ENCODE measurements at regions not wholly inside any gene's neighbourhood (a gene's known extent, or its start where the extent isn't known, plus 50 kb on each side); places are given as distances from the start of the nearest gene placed in this dataset.

DNA sequence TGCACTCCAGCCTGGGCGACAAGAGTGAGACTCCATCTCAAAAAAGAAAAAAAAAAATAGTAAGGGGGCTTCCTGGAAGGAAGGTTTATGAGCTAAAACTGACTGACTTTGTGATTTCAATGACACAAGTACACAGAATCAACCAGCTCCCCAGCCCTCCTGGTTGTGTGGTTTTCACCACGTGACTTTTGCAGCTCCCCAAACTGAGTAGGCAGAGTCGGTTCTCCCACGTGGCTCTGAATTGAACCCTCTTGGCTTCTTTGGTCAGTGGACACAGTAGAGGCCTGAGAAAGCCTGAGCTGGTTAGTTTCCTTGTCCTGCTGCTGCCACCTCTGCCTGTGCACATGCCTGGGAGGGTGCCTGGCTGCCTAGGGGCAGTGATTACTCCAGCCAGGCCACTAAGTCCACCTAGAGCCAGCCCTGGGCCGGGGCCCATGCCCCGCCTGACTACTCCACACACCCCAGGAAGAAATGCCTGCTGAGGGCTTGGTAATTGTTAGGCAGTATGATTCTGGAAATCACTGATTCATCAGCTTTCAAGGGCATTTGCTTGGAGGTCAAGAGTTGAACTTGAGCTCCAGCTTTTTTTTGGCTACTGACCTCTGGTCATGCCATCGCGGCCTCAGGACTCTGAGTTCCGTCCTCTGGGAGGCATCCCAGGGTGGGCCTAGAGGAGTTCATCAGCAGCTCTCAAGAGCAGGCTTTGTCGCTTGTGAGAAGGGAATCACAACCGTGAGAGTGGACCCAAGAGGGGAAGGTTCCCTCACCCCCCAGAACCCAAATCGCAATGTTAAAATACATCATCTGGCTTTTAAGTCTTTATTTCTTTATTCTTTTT is 431.9 kb upstream of the HS6ST1 start:
- DNase-seq (ENCODE audit: low read depth in 2 of 2): no peak

DNA sequence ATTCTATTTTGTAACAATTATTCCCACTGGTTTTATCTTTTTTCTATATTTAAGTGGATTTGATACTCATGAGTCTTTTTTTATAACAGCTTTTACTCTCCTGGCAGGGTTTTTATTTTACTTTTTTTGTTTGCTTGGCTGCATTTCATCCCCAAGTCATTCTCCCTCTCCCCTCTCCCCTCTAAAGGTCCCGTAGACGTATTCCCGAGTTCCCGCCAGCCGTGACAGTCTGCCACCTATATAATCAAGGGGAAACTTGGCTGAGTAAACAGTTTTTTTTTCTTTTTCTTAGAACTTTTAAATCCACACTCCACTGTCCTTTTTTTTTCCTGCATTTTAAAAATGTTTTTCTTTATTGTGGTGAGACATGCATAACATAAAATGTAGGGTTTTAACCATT is 433.1 kb upstream of the HS6ST1 start:
- DNase-seq (ENCODE audit: low read depth in 2 of 2): no peak

DNA sequence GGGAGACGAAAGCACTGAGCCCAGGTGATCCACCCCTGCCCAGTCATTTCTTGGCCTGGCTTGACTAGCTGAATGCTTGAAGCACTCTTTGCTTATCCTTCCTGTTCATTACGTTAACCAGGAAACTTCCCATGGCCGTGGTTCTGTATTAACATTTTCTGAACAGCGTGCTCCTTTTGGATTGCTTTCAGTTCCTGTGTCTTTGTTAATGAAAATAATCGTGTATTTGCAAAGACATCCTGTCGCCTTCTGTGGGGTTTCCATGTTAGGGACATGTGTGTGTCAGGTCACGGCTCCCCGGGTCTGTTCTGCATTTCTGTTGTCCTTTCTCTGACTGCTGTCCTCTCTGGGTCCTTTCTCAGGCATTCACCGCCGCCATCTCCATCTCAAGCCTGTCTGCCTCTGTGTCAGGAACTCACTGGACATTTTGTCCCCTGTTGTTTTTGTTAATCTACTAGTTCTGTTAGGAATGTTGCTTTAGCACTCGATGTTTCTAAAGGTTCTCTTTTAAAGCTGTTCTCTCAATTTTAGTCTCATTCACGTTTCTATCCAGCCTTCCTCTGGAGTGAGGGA is 434.1 kb upstream of the HS6ST1 start:
- DNase-seq (ENCODE audit: low read depth in 2 of 2): no peak

DNA sequence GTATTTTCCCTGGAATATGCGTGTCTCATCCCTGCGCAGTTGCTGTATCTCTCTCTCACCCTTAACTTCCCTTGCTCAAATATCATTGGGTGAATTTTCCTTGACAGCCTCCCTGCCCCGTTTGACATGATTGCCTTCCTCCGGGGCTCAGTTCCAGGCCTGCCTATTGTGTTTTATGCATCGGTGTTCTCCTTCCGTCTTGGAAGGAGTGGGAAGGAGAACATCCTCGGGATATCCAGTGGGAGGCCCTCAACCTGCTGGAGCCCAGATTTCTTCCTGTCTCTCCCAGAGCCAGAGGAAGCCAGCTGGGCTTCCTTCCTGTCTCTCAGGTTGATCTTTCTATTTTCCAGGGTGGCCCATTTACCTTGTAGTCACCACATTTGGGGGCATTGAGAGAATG is 434.7 kb upstream of the HS6ST1 start:
- no peak for DNase-seq (ENCODE audit: low read depth in 2 of 2)

DNA sequence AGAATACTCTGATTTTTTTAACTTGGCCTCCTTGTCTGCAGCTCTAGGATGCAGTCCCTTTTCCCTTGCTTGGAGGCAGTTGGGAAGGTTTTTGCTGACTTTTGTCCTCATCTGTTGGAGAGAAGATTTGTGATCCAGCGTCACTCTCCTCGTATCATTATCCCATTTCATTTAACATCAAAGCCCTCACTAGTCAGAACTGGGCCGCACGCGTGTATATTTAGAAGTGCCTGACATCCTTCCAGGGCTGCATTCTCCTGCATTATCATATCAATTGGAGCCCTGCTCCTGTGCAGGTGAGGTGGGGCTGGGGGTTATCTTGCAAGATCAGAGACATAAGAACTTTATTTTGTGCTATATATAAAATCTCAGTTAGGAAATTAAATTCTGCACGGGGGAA is 435.1 kb upstream of the HS6ST1 start:
- no peak for DNase-seq (ENCODE audit: low read depth in 2 of 2)

DNA sequence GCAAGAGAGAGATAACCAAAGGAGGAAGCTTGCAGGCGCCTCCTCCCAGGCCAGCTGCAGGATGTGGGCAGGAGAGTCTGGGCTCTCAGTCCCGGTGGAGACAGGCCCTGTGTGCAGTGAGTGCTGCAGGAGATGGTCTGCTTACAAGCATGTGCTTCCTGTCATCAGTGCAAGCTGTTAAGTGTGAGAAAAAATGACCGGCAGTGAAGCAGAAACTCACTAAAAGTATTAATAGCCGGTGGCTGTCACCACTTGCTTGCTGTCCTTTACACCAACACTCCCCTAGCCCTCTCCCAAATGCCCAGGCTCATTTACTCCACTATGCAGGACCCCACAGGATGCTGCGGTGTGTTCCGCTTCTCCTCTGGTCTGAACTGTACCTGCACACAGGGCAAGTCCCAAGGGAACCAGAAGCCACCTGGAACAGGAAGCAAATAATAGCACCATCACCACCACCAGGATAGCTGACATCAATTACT is 435.6 kb upstream of the HS6ST1 start:
- no peak for DNase-seq (ENCODE audit: low read depth in 2 of 2)

DNA sequence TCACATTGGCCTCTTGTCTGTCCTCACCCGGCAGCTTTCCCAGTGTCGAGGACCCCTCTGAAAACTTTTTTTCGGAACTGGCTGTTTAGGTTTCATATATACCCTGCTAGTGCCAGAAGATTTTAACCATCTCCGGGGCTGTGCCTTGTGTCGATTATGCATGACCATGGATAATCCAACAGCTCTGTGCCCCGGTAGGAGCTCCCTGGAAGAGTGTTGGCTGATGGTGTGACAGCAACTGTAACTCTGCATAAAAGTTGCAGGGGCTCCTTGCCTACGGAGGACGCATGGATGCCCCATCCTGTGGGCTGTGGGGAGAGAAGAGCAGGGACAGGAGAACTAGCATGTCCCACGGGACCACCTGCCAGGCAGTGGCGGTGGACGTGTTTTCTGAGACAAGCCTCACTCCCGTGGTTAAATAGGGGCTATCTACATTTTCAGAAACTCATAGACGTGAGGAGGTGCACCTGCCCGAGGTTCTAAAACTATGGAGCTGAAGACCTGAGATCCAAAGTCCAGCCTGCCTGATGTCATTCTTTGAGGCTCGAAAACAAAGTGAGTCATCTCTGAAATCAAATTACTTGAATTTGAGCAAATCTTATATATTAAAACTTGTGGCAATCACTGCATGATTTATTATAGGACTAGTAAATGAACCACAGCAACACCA is 437.2 kb upstream of the HS6ST1 start:
- DNase-seq (ENCODE audit: low read depth in 2 of 2): no peak

DNA sequence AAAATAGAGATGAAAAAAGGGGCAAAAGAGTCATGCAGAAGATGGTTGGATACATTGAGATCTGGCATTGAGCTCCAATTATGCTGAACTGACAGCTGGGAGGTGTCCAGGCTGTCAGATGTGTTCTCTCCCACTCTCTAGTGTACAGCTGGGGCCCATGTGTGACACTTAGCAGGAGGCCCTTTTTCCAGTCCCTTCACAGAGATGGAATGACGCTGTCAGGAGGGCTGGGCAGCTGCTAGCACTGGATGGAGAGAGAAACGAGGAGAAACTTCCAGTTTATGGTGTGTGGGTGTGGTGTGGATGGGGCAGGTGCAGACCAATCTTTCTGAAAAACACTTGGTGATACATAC is 437.7 kb upstream of the HS6ST1 start:
- DNase-seq (ENCODE audit: low read depth in 2 of 2): no peak

DNA sequence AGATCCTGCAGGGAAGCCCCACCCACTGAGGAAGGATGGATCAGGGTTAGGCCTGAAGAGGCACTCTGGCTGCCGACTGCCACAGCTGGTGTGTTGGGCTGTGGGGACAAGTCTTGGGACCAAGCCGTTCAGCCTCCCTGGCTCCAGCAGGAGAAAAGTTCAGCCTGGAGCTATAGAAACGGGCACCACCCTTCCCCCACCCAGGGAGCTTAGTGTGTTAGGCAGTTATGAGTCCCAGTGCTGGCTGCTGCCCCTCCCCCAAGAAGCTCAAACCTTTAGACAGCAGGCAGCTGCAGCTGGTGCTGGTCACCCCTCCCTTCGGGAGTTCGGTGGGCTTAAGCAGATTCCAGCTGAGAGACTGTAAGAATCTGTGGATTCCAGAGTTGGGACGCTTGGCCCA is 447.1 kb upstream of the HS6ST1 start:
- no peak for DNase-seq (ENCODE audit: low read depth in 2 of 2)

DNA sequence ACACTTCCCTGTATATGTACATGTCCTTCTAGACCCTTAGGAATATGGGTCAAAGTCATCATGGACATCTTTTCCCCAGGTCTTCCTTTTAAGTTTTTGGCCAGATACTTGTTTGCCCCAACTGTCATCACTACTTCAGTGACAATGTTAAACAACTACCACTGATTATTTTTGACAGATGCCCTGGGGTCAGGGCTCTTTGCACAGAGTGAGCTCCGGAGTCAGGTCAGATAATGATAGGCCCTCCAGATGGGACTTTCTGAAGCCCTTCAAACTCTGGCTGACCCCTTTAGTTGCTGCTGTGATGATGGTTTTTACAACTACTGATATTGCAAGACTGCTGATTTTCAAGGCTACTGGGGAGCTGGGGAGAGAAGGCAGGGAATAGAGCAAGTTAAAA is 449.4 kb upstream of the HS6ST1 start:
- DNase-seq (ENCODE audit: low read depth in 2 of 2): no peak

DNA sequence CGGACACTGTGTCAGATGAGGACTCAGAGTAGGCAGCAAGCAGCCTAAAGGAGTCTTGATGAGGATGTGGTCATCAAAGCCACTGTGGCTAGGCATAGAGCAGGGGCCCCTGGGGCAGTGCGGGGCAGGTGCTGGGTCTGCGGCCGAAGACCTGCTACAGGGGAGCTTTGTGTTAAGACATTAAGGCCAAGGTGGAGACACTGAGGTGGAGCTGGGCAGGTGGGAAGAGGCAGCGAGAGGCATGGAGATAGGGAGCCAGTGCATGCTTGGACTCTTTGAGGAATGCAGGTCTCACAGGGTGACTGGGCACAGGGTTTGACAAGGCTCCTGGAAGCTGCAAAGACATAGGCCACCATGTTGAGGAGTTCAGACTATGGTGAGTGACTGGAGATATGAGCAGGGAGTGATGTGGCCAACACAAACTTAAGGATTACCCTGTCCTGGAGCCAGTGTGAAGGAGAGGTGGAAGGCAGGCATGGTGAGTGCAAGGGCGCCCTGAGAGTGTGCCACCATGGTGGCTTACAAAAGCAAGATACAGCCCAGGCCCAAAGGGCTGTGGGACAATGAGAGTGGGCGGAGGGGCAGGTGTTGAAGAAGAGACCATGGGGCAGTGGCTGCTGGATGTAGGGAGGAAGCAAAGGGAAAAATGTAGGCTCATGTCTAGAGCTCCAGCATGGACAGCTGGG is 450.9 kb upstream of the HS6ST1 start:
- DNase-seq (ENCODE audit: low read depth in 2 of 2): no peak

DNA sequence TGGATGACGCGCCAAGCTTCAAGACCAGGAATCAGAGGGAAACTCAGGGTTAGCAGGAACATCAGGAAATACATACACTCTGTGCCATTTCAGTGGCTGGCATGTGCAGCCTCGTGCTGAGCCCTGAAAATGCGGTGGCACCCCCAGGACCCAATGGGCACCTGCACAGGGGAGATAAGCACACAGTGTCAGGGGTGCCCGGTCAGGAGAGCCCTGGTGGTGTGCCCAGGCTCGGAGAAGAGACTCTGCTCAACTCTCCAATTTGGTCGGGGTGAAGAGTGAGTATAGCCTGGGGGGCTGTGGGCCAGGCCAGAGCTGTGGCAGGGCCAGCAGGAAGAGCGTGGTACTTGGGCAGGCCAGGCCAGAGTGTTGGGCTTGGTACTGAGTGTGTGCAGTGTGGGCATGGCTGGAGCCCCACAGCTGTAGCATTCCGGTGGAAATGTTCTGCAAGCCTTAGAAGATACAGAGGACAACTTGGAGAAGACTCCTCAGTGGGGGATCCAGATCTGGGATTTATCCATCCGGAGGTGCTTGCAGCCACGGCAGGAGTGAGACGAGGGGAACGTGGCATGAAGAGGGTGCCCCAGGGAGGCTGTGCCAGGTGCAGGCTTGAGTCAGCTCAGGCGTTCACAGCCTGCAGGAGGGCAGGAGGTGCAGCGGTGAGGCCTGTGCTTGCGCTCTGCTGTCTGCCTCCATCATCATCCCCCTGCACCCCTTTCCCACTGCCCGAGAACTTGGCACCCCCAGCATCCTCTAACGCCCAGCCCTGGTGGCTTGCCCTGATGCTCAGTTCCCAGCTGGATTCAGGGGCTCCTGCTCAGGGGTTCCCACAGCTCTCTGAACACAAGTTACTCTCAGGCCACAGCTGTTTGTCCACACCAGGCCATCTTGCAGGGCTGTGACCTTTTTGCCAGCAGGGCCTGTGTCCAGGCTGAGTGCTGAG is 451.7 kb upstream of the HS6ST1 start:
- no peak for DNase-seq (ENCODE audit: low read depth in 2 of 2)

DNA sequence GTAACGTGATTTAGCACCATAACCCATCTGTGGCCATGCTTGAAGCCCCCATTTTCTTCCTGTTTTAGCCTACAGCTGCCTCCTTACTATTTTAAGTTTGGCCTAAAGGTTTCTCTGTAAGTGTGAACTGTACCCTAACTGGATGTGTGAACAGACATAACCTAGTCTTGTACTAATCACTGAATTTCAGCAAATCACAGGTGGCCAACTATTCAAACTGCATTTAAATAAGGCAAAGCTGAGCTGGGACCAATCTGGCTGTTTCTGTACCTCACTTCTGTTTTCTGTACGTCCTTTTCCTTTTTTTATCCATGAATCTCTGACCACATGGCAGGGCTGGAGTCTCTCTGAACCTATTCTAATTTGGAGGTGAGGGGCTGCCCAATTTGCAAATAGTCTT is 452.7 kb upstream of the HS6ST1 start:
- DNase-seq (ENCODE audit: low read depth in 2 of 2): no peak

DNA sequence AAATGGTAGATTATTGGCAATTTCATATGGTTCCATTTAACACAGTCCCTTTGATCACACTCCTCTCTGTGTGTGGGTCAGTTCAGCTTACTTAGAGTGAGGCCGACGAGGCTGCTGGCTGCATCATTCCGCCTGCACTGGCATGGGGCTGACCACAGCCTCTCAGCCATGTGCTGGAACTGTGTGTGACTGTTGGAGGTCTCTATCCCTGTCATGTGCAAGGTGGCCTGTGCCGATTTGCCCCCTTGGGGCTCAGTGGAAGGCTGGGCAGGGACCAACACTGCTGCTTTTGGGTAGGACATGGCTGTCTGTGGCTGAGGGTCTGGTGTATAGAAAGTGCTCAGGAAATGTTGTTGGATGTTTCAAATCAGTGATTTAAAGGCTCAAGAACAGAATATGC is 454.0 kb upstream of the HS6ST1 start:
- no peak for DNase-seq (ENCODE audit: low read depth in 2 of 2)

DNA sequence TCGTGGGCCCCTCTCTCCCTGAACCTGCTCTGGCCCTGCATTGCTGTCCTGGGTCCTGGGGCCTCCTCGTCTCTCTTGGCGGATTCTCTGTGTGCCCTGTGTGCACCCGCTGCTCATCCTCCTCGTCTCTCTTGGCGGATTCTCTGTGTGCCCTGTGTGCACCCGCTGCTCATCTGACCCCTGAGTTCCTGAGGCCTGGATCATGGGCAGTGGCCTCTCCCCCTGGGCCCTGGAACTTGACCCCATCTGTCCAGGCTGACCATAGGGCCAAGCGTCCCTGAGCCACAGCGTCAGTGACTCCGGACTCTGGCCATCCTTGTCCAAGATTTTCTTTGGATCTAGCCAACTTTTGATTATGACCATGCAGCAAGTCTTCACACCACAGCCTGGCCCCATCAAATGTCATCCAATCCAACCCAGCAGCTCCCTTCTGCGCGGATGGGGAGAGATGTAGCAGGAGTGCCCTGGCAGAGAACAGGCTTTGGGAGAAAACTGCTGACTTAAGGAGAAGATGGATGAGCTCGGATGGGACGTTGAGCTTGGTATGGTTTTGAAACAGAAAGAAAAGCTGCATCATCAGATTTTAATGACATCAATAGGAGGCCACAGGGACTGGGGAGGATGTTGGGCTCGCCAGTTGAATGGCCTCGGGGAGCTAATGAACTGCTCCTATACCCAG is 455.1 kb upstream of the HS6ST1 start:
- DNase-seq (ENCODE audit: low read depth in 2 of 2): no peak

DNA sequence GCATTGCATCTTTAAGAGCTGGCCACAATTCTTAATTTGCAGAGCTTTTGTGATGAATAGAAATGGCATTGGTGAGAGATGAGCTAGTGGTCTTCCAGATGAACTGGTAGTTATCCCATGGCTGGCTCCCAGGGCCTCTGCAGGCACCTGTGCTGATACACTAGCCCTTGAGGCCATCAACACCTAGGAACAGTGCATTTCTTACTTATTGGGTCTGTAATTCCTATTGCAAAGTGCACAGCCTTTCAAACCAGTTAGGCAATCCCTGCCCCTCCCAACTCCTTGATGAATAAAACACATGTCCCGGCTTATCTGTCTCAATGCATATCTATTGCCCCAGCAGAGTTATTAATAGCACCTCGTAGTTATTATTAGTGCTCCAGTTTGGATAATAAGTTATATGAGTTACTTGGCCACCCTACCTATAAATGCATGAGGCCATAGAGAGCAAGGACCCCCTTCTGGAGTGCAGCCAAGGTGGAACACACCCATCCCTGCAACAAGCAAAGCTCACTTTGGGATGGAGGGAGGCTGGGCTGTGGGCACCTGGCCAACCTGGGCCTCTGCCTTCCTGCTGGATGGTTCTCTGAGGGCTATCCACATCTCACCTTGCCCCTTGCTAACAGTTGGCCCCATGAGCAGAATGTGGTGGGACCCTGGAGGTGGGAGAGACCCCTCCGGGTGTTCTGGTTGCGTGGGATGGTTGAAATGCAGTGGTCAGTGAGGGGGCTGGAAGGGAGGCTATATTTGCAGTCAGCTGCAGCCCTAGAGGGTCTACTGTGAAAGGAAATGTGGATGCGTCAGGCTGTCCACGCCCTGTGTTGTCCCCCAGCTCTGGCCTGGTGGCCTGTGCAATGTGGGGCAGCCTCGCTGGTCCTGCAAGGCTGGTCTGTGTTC is 455.9 kb upstream of the HS6ST1 start:
- DNase-seq (ENCODE audit: low read depth in 2 of 2): no peak

DNA sequence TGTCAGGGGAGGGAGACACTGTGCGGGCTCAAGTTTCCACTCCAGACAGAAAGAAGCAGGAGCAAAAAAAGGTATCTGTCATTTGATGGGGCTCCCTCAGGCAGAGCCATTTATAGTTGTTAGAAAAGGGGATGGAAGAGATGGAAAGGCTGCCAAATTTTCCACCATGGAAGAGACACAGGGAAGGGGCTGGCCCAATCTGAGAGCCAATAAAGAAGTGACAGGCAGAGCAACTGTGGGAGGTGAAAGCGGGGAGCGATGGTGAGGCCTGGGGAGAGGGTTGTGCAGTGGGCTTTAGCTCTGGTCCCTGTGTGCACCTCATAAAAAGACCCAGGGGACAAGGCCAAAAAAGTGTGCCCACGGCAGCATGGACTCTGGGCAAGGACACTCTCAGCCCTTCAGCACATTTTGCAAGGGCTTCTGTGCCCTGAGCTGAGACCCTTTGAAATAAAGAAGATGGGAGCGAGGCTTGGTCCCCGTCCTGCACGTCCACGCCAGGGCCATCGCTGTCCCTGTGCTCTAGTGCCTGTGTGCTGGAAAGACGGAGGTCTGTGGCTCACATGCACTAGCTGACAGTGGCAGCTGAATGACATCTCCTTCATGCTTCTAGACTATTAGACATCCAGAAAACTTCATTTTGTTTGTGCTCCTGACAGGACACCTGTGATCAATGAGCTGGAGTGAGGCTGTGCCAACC is 456.7 kb upstream of the HS6ST1 start:
- no peak for DNase-seq (ENCODE audit: low read depth in 2 of 2)

DNA sequence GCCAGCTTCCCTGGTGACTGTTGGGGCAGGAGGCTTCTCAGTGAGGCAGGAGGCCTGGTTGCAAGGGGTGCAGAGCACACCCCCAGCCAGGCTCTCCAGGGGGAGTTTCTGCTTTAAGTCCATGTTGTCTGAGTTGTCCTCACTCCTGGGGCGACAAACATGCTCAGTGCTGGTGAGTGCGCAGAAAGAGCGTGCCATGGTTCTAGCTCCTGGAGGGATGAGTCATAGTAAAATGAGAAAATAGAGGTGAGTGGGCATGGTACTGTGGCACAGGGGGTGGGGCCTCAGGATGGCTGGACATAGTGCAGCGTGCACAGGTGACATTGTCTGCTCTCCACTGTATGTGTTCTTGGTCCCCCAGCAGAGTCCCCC is 457.2 kb upstream of the HS6ST1 start:
- no peak for DNase-seq (ENCODE audit: low read depth in 2 of 2)
